Hepatocyte (in vitro differentiated cells): ENCODE measurements at regions not wholly inside any gene's neighbourhood (a gene's known extent, or its start where the extent isn't known, plus 50 kb on each side); places are given as distances from the start of the nearest gene placed in this dataset.

Experiments used
- DNase-seq: peaks from one replicate; pipeline ENCODE4 v3.0.0-alpha.2; 2016; ENCODE audit warnings: low spot score
- H2AFZ ChIP-seq: fragments of 200-600 bp; sonication (generic); 2 replicates; pipeline ENCODE4 v1.6.0; 2016; ENCODE audit warnings: antibody characterized with exemption, mild to moderate bottlenecking
- H3K27ac ChIP-seq: fragments of 200-600 bp; sonication (generic); 2 replicates; pipeline ENCODE4 v1.5.1; 2016; ENCODE audit warnings: mild to moderate bottlenecking
- H3K27me3 ChIP-seq: fragments of 200-600 bp; sonication (generic); 2 replicates; pipeline ENCODE4 v1.6.1; 2016
- H3K36me3 ChIP-seq: fragments of 200-600 bp; sonication (generic); replicated peaks from 2 replicates; pipeline ENCODE4 v1.5.1; 2016; ENCODE audit warnings: low read depth; ENCODE audit not compliant: insufficient read depth
- H3K4me1 ChIP-seq: fragments of 200-600 bp; sonication (generic); 2 replicates; pipeline ENCODE4 v1.5.1; 2016; ENCODE audit warnings: mild to moderate bottlenecking, moderate library complexity; ENCODE audit not compliant: insufficient read depth
- H3K4me2 ChIP-seq: fragments of 200-600 bp; sonication (generic); 2 replicates; pipeline ENCODE4 v1.6.0; 2016
- H3K4me3 ChIP-seq: fragments of 200-600 bp; sonication (generic); 2 replicates; pipeline ENCODE4 v1.5.1; 2016; ENCODE audit warnings: mild to moderate bottlenecking
- H3K79me2 ChIP-seq: fragments of 200-600 bp; sonication (generic); 2 replicates; pipeline ENCODE4 v1.6.0; 2017; ENCODE audit warnings: mild to moderate bottlenecking
- H3K9me2 ChIP-seq: fragments of 200-600 bp; sonication (generic); replicated peaks from 2 replicates; pipeline ENCODE4 v1.6.0; 2017; ENCODE audit warnings: mild to moderate bottlenecking; ENCODE audit not compliant: insufficient read depth
- H3K9me3 ChIP-seq: fragments of 200-600 bp; sonication (generic); 2 replicates; pipeline ENCODE4 v1.5.1; 2016; ENCODE audit warnings: low read depth, mild to moderate bottlenecking
- H4K20me1 ChIP-seq: fragments of 200-600 bp; sonication (generic); 2 replicates; pipeline ENCODE4 v1.6.0; 2016; ENCODE audit warnings: mild to moderate bottlenecking; ENCODE audit not compliant: insufficient read depth, poor library complexity, severe bottlenecking
- EZH2 ChIP-seq: fragments of 200-600 bp; sonication (generic); IDR thresholded peaks from 2 replicates; pipeline ENCODE4 v1.6.1; 2016; ENCODE audit warnings: antibody characterized with exemption, mild to moderate bottlenecking, borderline replicate concordance
- EZH2phosphoT487 ChIP-seq: fragments of 200-600 bp; sonication (generic); IDR thresholded peaks from one replicate; pipeline ENCODE4 v1.6.1; 2018; ENCODE audit warnings: antibody characterized with exemption, mild to moderate bottlenecking, low read depth, moderate library complexity; ENCODE audit not compliant: unreplicated experiment, severe bottlenecking
- WGBS: methylation state at CpG from one replicate; pipeline ENCODE4 v1.1.6; 2016; ENCODE audit warnings: low lambda C conversion rate; ENCODE audit errors: missing lambda C conversion rate; 5-methylcytosine and 5-hydroxymethylcytosine counted together
- TF ChIP-seq, protein P1 (sequence below): fragments of 200-600 bp; sonication (generic); IDR thresholded peaks from 2 replicates; pipeline ENCODE4 v1.5.1; 2016; ENCODE audit warnings: antibody characterized with exemption, mild to moderate bottlenecking; ENCODE audit not compliant: poor library complexity

DNA sequence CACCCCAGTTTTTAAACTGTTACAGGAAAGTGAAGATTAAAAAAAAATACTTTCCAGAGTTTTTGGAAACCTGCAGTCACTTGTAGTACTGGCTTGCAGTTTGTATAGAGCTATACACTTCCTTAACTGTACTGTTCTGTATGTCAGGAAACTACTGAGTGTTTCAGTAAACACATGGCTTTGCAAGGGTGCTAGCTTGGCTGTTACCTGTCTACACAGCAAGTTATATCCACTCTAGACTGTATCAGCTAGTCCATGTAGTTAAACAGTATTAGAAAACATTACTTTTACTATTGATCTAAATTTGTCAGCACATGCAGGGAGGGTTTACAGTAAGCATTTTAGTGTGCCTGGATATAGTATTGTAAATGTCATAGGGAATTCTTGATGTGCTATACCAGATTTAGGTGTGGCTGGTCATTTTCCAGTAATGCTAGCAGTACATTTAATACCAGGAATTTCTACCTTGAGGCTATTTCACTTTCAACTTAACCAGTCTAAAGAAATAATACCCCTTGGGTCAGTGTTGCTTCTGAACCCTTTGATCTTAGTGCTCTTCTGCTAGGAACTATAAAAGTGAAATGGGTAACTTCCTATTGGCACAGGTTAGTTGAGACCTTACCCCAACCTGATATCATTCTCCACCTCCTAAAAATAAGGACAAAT, 192.3 kb upstream of the ANKRD50 start:
- Histone ChIP-seq H3K4me2 (peak overlapping the region; percentile 39), H4K20me1 (no peaks in the 10 kb centered on the region), H3K9me2 (no peaks in the 10 kb centered on the region), H3K79me2 (no peaks in the 10 kb centered on the region), H3K4me3 (no peak overlapping the region), H3K27me3 (no peaks in the 10 kb centered on the region), H2AFZ (peak overlapping the region; percentile 39), H3K4me1 (peaks cover 7% of the 10 kb centered on the region), H3K27ac (peak overlapping the region; percentile 19), H3K9me3 (no peaks in the 10 kb centered on the region), H3K36me3 (no peaks in the 10 kb centered on the region)
- DNase-seq = no peak
- TF ChIP-seq, protein P1, sequence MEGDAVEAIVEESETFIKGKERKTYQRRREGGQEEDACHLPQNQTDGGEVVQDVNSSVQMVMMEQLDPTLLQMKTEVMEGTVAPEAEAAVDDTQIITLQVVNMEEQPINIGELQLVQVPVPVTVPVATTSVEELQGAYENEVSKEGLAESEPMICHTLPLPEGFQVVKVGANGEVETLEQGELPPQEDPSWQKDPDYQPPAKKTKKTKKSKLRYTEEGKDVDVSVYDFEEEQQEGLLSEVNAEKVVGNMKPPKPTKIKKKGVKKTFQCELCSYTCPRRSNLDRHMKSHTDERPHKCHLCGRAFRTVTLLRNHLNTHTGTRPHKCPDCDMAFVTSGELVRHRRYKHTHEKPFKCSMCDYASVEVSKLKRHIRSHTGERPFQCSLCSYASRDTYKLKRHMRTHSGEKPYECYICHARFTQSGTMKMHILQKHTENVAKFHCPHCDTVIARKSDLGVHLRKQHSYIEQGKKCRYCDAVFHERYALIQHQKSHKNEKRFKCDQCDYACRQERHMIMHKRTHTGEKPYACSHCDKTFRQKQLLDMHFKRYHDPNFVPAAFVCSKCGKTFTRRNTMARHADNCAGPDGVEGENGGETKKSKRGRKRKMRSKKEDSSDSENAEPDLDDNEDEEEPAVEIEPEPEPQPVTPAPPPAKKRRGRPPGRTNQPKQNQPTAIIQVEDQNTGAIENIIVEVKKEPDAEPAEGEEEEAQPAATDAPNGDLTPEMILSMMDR = no peak
- TF ChIP-seq EZH2phosphoT487 = no peak
- TF ChIP-seq EZH2 = no peak

DNA sequence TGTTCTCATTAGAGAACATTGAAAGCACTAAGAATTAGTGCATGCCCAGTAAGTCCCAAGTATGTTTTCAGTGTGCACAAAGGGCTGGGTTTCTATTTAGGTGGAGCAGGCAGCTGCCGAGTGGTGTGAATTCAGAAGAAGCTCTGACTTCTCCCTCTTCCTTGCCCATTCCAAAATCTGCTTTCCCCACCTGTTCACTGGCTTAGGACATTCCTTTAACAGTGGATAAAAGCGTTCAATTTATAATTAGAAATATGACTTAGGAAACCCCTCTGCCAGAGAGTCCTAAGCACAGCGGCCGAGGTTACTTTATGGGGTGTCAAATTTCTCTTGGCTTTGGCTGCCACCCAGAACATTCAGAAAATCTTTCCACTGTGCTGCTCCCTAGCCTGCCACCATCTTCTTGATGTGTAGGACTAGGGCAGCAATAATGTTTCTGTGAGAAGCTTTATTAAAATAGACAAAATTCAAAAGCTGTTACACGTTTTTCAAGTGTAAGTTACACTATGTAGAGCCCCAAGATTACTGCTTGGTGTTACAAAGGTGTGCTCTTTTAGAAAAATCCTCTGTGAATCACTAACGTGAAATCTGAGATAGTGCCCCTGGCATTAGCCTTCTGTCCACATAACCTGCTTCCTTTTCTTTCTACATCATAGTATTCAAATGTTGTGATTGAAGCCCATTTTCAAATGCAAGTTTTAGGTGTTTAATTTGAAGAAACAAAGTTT, 191.6 kb upstream of the ANKRD50 start:
- no peaks in the 10 kb centered on the region for H3K79me2 ChIP-seq
- H4K20me1 ChIP-seq = no peaks in the 10 kb centered on the region
- H3K4me3 ChIP-seq = no peak overlapping the region
- H3K9me3 ChIP-seq = no peaks in the 10 kb centered on the region
- peak overlapping the region; percentile 39 for H3K4me2 ChIP-seq
- H3K9me2 ChIP-seq = no peaks in the 10 kb centered on the region
- H3K36me3 ChIP-seq = no peaks in the 10 kb centered on the region
- H2AFZ ChIP-seq = peak overlapping the region; percentile 39
- H3K27ac ChIP-seq = peak overlapping the region; percentile 19
- H3K4me1 ChIP-seq = peaks cover 7% of the 10 kb centered on the region
- DNase-seq = peak; percentile 26
- no peaks in the 10 kb centered on the region for H3K27me3 ChIP-seq
- TF ChIP-seq, protein P1 = no peak
- TF ChIP-seq EZH2phosphoT487 = no peak
- TF ChIP-seq EZH2 = no peak
- 27% methylated on average over 6 of the region's 6 CpGs for WGBS

DNA sequence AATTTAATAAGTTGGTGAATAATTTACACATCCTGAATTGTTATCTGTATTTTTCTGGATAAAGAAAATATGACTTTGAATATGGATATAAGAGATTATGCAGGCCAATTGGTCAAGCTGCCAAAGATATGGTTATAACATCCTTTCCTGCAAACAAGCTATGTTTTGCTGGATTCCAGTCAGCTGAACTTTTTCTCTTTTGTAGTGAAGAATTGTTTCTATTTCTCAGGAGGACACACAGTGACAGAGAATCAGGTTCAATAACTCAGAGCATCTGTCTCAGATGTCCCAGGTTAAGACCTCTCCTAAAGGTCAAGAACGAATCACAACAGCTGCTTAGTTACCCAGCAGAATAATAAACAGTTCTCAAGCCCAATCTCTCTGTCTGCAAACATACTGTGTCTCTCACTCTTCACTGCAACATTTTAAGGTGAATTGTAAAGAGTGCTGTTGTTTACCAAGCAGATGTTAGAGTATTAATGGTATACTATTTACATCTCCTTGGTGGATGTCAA, 189.5 kb upstream of the ANKRD50 start:
- no peak overlapping the region for H3K4me2 ChIP-seq
- no peaks in the 10 kb centered on the region for H3K9me2 ChIP-seq
- no peak overlapping the region for H3K27ac ChIP-seq
- 50% methylated on average over 1 of the region's 1 CpG for WGBS
- TF ChIP-seq EZH2 = no peak
- TF ChIP-seq EZH2phosphoT487 = no peak
- TF ChIP-seq, protein P1 = no peak
- H3K79me2 ChIP-seq = no peaks in the 10 kb centered on the region
- no peak overlapping the region for H3K4me3 ChIP-seq
- H2AFZ ChIP-seq = no peak overlapping the region
- H3K36me3 ChIP-seq = no peaks in the 10 kb centered on the region
- DNase-seq = no peak
- H3K27me3 ChIP-seq = no peaks in the 10 kb centered on the region
- H3K4me1 ChIP-seq = peaks cover 7% of the 10 kb centered on the region
- no peaks in the 10 kb centered on the region for H4K20me1 ChIP-seq
- no peaks in the 10 kb centered on the region for H3K9me3 ChIP-seq
